IPS-NIHi11 (cell line): ENCODE measurements at regions not wholly inside any gene's neighbourhood (a gene's known extent, or its start where the extent isn't known, plus 50 kb on each side); places are given as distances from the start of the nearest gene placed in this dataset.
"Not testable (repeated sequence)": the region's sequence is repeated elsewhere in the genome, so short reads cannot be mapped to it uniquely, and the experiment has no call there.

ENCODE experiments used
- DNase-seq: peaks from one replicate; pipeline ENCODE4 v3.0.0; 2012; ENCODE audit warnings: mixed read lengths, low spot score

DNA sequence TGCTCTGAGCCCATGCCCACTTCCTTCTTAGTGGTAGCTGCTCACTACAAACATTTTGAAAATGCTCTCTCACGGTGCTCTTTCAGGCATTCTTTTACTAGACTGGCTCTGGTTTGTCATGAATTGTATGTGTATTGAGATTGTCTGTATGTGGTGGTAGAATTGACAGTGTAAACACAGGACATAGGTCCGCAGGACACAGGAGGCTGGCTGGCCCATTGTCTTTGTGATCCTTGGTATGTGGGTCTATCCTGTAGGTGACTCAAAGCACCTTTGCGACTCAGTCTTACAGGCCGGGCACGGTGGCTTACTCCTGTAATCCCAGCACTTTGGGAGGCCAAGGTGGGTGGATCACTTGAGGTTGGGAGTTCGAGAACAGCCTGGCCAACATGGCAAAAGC is 250.9 kb downstream of the C12orf75 start:
- DNase-seq = no peak

- DNase-seq = no peak
Observed at GRCh38 chr12:105585107-105585506, 254.6 kb downstream of the C12orf75 start.

GRCh38 chr12:105587237-105587636 is 256.7 kb downstream of the C12orf75 start:
- DNase-seq = no peak

GRCh38 chr12:105588106-105588505 is 257.6 kb downstream of the C12orf75 start:
- peak; percentile 20 for DNase-seq

- no peak for DNase-seq
Observed at GRCh38 chr12:105590571-105590970, 260.1 kb downstream of the C12orf75 start.

GRCh38 chr12:105595440-105595839 is 264.9 kb downstream of the C12orf75 start:
- DNase-seq = no peak

GRCh38 chr12:105596731-105597130 is 266.2 kb downstream of the C12orf75 start:
- DNase-seq = no peak

GRCh38 chr12:105598031-105598430 is 267.5 kb downstream of the C12orf75 start:
- DNase-seq = no peak

- no peak for DNase-seq
Observed at GRCh38 chr12:105600911-105601545, 270.5 kb downstream of the C12orf75 start.

- DNase-seq = not testable (repeated sequence)
Observed at GRCh38 chr12:105602312-105602711, 271.8 kb downstream of the C12orf75 start.

- DNase-seq = not testable (repeated sequence)
Observed at GRCh38 chr12:105604281-105604680, 273.8 kb downstream of the C12orf75 start.

DNA sequence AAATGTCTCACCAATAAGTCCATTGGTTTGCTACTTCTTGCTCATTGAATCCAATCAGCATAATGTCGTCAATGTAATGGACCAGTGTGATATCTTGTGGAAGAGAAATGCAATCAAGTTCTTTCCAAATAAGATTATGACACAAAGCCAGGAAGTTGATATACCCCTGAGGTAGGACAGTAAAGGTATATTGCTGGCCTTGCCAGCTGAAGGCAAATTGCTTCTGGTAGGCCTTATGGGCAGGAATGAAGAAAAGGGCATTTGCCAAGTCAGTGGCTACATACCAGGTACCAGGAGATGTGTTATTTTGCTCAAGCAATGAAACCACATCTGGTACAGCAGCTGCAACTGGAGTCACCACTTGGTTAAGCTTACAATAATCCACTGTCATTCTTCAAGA is 276.1 kb downstream of the C12orf75 start:
- not testable (repeated sequence) for DNase-seq

DNA sequence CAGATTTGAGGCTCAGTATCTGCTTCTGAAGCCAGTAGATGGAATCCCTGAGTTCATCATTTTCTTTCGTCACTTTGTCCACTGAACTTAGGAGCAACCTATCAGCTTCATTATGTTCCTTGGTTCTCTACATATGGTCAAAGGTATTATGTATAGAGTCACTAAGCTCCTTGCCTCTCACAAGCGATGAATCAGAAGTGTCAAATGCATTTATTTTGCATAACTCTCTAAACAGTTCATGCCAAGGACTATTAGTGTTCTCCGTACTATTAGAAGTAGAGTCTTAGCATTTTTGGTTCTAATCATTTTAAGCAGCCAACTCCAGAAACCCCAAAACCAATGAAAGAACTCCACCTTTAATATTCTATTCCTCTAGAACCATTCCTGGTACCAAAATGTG is 278.5 kb downstream of the C12orf75 start:
- DNase-seq = not testable (repeated sequence)

DNA sequence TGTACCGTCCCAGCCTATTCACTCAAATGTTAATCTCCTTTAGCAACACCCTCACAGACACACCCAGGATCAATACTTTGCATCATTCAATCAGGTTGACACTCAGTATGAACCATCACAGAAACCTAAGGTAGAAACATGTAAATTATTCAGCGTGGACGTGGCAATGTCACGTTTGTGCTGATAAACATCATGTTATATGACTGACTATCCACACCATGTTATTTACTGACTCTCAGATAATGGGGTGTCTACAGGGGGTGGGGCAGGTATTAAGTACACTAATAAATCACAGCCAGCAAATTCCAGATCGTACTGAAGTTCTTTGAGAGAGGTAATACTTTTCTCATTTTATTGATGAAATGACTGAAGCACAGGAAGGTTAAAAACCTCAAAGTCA is 280.0 kb downstream of the C12orf75 start:
- DNase-seq = no peak

DNA sequence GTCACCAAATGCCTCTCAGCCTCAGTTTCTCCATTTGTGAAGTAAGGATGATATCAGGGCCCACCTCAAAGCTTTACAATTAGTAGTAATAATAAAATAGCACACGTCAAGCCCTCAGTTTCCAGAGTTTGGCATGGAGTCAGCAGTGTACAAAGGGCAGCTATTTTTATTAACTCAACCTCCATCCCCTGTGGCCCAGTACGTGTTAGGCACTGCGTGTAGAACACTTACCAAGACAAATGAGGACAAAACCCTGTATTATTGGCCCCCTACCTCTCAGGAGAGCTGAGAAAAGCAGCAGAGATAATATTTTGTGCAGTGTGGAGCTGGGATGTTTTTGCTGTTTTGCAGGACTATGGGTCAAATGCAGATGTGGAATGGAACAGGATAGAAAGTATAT is 280.8 kb downstream of the C12orf75 start:
- no peak for DNase-seq

DNA sequence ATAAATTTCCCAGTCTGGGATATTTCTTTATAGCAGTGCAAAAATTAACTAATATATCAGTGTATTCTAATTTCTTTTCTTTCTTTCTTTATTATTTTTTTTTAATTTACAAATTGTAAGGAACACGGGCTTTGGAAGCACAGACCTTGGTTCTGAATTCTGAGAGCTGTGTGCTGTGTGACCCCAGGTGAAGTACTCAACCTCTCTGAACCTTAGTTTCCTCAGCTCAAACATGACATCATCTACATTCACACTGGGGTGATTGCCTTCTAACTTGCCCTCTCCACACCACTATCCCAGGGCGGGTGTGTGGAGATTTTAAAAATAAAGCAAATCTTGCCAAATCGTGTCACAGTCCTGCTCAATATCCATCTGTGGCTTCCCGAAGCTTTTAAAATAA is 282.8 kb downstream of the C12orf75 start:
- no peak for DNase-seq

- DNase-seq = no peak
Observed at GRCh38 chr12:105613887-105614286, 283.4 kb downstream of the C12orf75 start.

DNA sequence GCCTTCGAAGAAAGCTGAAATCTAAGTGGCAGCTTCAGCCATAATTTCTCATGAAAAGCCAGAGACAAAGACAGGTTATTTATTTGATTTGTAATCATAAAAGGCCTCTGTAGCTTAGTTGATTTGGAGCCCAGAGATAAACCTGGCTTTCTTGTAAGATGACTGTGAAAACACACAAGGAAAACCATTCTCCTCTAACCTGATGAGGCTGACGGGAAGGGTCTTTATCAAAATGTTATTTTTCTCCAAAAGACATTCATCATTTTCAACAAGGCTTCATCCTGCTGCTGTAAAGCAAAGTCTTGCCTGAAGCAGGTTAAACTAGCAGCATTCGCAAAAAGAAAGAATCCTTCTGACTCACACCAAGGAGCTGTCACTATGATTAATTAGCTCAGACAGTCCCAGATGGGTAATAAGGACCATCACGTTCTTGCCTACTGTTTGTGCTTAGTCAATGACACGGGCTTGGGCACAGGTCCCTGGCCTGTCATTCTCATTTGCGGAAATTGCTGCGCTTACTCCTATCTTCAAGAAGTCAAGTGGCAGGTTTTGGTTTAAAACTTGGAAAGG is 286.6 kb downstream of the C12orf75 start:
- DNase-seq = no peak

DNA sequence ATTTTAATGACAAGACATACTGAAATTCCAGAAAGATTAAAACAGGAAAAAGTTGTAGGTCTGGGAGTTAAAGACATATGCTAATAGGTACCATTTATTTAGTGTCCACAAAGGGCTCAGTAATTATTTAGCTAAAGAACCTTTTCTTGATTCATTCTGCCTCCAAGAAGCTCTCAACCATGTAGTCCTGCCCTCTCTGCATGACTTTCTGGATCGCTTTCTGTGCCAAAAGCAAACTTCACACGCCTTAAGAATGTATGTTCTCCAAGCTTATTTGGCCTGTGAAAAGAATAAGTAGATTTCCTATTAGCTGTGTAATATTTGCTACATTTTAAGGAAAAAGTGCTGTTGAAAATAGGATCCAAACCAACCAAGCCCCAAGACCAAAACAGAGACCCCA is 291.7 kb downstream of the C12orf75 start:
- DNase-seq = no peak

- no peak for DNase-seq
Observed at GRCh38 chr12:105622846-105623736, 292.6 kb downstream of the C12orf75 start.

GRCh38 chr12:105626653-105627052 is 296.2 kb downstream of the C12orf75 start:
- DNase-seq = no peak

DNA sequence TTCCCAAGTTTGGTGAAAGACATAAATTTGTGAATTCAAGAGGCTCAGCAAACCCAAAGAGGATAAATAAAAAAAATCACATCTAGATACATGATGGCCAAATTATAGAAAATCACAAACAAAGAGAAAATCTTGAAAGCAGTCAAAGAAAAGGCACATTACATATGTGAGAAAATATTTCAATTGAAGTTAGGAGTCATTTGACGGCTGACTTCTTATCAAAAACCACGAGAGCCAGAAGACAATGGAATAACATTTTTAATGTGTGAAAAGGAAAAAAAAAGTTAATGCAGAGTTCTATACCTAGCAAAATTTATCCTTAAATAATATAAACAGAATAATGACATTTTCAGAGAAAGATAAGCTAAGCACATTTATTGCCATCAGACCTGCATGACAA is 307.0 kb downstream of the C12orf75 start:
- DNase-seq = no peak

DNA sequence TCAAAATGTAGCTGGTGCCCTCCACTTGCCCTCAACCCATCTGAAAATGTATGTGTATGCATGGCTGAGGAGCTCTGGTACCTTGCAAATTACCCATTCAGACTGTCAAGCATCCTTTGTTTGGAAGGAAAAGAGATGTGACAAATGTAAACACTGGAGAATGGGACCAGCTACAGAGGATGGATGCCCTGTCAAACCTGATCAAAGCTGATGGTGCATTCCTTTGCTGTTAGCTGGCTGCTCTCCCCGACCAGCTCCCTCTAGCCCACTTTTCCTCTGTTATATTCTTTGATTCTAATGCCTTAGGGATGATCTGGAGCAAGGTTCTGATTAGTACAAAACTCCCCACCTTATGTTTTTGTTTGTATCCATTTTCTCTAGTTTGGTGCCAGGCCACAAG is 310.3 kb downstream of the C12orf75 start:
- no peak for DNase-seq
